ENCODE measurements at regions not wholly inside any gene's neighbourhood (a gene's known extent, or its start where the extent isn't known, plus 50 kb on each side); places are given as distances from the start of the nearest gene placed in this dataset.

GRCh38 chr5:118435131-118435530 lies 553.2 kb downstream of the DTWD2 start:
- Mint-ChIP-seq H3K27me3 (ENCODE audit: low read depth) (no peaks in the 10 kb centered on the region), H3K9me3 (no peaks in the 10 kb centered on the region), H3K36me3 (no peaks in the 10 kb centered on the region), H3K4me3 (no peak overlapping the region), H3K4me1 (no peaks in the 10 kb centered on the region), H3K27ac (no peak overlapping the region)
- TF ChIP-seq CREM (CRISPR knock-in tag; IDR thresholded peaks at IDR 0.05) = no peak
- TF ChIP-seq ZNF396 (CRISPR knock-in tag; IDR thresholded peaks at IDR 0.05; ENCODE audit: borderline replicate concordance) = no peak
- no peak for TF ChIP-seq CBFB (CRISPR knock-in tag; IDR thresholded peaks at IDR 0.05; ENCODE audit: low read depth)
- no peak for TF ChIP-seq MXD4 (CRISPR knock-in tag; IDR thresholded peaks at IDR 0.05; ENCODE audit: borderline replicate concordance)
- TF ChIP-seq RORB (CRISPR knock-in tag; IDR thresholded peaks at IDR 0.05) = no peak
- TF ChIP-seq SMAD4 (CRISPR knock-in tag; IDR thresholded peaks at IDR 0.05) = no peak
- TF ChIP-seq GABPB1 (CRISPR knock-in tag; IDR thresholded peaks at IDR 0.05) = no peak
- TF ChIP-seq IRF1 (CRISPR knock-in tag; IDR thresholded peaks at IDR 0.05) = no peak
- TF ChIP-seq SP1 (CRISPR knock-in tag; conservative IDR thresholded peaks at IDR 0.05) = no peak
- TF ChIP-seq RELA (CRISPR knock-in tag; IDR thresholded peaks at IDR 0.05; ENCODE audit: borderline replicate concordance) = no peak
- TF ChIP-seq NR3C1 (CRISPR knock-in tag; conservative IDR thresholded peaks at IDR 0.05; ENCODE audit: low read depth) = no peak
- TF ChIP-seq ERG (CRISPR knock-in tag; IDR thresholded peaks at IDR 0.05) = no peak
- no peak for TF ChIP-seq IRF2 (CRISPR knock-in tag; IDR thresholded peaks at IDR 0.05; ENCODE audit: borderline replicate concordance, low read depth)
- no peak for TF ChIP-seq CTCF (IDR thresholded peaks at IDR 0.05)
- TF ChIP-seq TP53 (CRISPR knock-in tag; IDR thresholded peaks at IDR 0.05) = no peak
- TF ChIP-seq ZMAT4 (CRISPR knock-in tag; IDR thresholded peaks at IDR 0.05) = no peak
- no peak for TF ChIP-seq ZNF671 (CRISPR knock-in tag; IDR thresholded peaks at IDR 0.05)
- TF ChIP-seq FOXP1 (CRISPR knock-in tag; IDR thresholded peaks at IDR 0.05; ENCODE audit: borderline replicate concordance) = no peak
- no peak for ATAC-seq
- POLR2A ChIA-PET = no interaction called here
- CTCF ChIA-PET = no interaction called here
- no peak for DNase-seq (ENCODE audit: low spot score)

GRCh38 chr5:118434522-118434921 lies 553.8 kb downstream of the DTWD2 start:
- no peaks in the 10 kb centered on the region for H3K36me3 Mint-ChIP-seq
- TF ChIP-seq RORB (CRISPR knock-in tag; IDR thresholded peaks at IDR 0.05) (no peak), SMAD4 (CRISPR knock-in tag; IDR thresholded peaks at IDR 0.05) (no peak), TEAD1 (CRISPR knock-in tag; IDR thresholded peaks at IDR 0.05) (no peak), JUN (CRISPR knock-in tag; IDR thresholded peaks at IDR 0.05) (no peak), ZSCAN18 (CRISPR knock-in tag; IDR thresholded peaks at IDR 0.05) (no peak)
- CTCF ChIA-PET = no interaction called here
- H3K27ac Mint-ChIP-seq = no peak overlapping the region
- DNase-seq (ENCODE audit: low spot score) (no peak), ATAC-seq (no peak)
- H3K9me3 Mint-ChIP-seq = no peaks in the 10 kb centered on the region
- no peaks in the 10 kb centered on the region for H3K27me3 Mint-ChIP-seq (ENCODE audit: low read depth)
- H3K4me1 Mint-ChIP-seq = no peaks in the 10 kb centered on the region
- H3K4me3 Mint-ChIP-seq = no peak overlapping the region
- POLR2A ChIA-PET = no interaction called here
